Endothelial cell of umbilical vein (primary cell): ENCODE measurements at regions not wholly inside any gene's neighbourhood (a gene's known extent, or its start where the extent isn't known, plus 50 kb on each side); places are given as distances from the start of the nearest gene placed in this dataset.
A peak's percentile ranks its signal among the peaks of the same experiment; 100 is the strongest.

Experiments
- POLR2A ChIP-seq: IDR thresholded peaks from 2 replicates; pipeline ENCODE4 v1.6.1; 2012; ENCODE audit warnings: low read depth, mild to moderate bottlenecking, control low read depth, low read length
- POLR2AphosphoS5 ChIP-seq: IDR thresholded peaks from 2 replicates; pipeline ENCODE4 v1.6.1; 2012; ENCODE audit warnings: low read depth, mild to moderate bottlenecking, control low read depth, low read length, moderate library complexity; ENCODE audit not compliant: insufficient read depth

DNA sequence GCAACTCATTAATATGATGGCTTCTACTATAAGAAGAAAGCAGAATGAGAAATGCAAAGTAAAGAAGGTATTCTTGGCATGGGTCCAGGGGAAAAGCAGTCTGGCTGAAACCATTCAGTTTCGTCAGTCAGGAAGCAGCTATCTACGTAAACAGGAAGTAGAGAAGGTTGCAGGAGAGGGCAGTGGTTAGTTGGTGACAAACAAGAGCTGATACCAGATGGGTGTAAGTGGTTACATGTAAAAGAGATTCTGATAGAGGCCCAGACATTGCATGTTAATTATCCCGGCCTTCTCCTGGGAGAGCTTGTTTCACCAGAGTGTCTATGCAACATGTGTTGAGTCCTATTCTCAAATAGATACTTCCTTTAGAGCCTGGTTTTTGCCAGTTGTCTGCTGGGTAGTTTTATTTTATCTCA, 58.4 kb upstream of the PSMA1 start:
- peak; percentile 43 for TF ChIP-seq POLR2AphosphoS5
- TF ChIP-seq POLR2A = no peak
